ENCODE measurements at regions not wholly inside any gene's neighbourhood (a gene's known extent, or its start where the extent isn't known, plus 50 kb on each side); places are given as distances from the start of the nearest gene placed in this dataset.

DNA sequence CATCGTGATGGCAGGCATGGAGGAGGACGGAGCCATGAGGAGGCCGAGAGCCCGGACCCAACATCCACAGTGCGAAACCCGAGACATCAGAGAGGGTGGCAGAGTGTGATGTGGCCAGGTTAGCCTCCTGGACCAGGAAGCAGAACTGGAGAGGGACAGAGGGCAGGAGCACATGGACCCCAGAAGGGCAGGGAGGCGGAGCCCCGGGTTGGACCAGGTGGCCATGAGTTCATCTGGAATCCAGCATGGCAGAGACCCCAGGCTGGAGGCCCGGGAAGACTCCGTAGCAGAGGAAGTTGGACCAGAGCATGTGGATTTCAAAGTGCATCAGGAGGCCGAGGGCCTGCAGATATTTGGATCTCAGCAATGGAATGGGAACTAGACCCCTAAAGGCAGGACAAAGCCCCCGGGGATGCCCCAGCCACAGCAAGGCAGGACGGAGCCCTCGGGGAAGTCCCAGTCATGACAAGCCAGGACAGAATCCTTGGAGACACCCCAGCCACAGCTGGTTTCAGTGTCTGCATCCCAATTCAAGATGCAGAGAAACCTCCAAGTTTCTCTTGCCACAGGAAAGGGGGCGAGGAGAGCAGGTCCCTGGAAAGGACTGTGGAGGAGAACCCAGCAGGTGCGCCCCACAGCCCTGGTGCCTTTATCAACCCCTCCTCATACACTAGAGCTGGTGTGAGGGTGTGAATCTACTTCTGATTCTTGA lies 1393.4 kb downstream of the BRD1 start:
- H3K27ac ChIP-seq (ENCODE audit: low read length): no peak overlapping the region
- no peaks in the 10 kb centered on the region for H3K27me3 ChIP-seq (ENCODE audit: low read length)
- no peaks in the 10 kb centered on the region for H3K79me2 ChIP-seq (ENCODE audit: low read length)
- H3K9me2 ChIP-seq (replicated peaks; ENCODE audit: low read length): no peaks in the 10 kb centered on the region
- H4K20me1 ChIP-seq (ENCODE audit: low read length): no peaks in the 10 kb centered on the region
- no peaks in the 10 kb centered on the region for H3K9me3 ChIP-seq (ENCODE audit: low read length)
- no peak overlapping the region for H2AFZ ChIP-seq (ENCODE audit: low read length)
- ChIA-PET POLR2A (ENCODE audit: unreplicated experiment) (no interaction called here), CTCF (no interaction called here)
- no peaks in the 10 kb centered on the region for H3K4me1 ChIP-seq (ENCODE audit: insufficient read depth, low read length)
- H3K9ac ChIP-seq (ENCODE audit: low read length): no peak overlapping the region
- intact Hi-C loops (cut with micrococcal nuclease): no loop called here
- ATAC-seq (no peak), DNase-seq (no peak)
- no peak overlapping the region for H3K4me3 ChIP-seq (ENCODE audit: low read length)
- H3F3A ChIP-seq (ENCODE audit: low read length, unreplicated experiment): no peaks in the 10 kb centered on the region
- no TSS peak for BruUV-seq (replicated peaks)
- TF ChIP-seq EZH2phosphoT487 (IDR thresholded peaks at IDR 0.05; ENCODE audit: borderline replicate concordance, low read length): no peak
- TF ChIP-seq, protein P1, sequence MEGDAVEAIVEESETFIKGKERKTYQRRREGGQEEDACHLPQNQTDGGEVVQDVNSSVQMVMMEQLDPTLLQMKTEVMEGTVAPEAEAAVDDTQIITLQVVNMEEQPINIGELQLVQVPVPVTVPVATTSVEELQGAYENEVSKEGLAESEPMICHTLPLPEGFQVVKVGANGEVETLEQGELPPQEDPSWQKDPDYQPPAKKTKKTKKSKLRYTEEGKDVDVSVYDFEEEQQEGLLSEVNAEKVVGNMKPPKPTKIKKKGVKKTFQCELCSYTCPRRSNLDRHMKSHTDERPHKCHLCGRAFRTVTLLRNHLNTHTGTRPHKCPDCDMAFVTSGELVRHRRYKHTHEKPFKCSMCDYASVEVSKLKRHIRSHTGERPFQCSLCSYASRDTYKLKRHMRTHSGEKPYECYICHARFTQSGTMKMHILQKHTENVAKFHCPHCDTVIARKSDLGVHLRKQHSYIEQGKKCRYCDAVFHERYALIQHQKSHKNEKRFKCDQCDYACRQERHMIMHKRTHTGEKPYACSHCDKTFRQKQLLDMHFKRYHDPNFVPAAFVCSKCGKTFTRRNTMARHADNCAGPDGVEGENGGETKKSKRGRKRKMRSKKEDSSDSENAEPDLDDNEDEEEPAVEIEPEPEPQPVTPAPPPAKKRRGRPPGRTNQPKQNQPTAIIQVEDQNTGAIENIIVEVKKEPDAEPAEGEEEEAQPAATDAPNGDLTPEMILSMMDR (conservative IDR thresholded peaks at IDR 0.05; ENCODE audit: low read depth, low read length): no peak
- H3K36me3 ChIP-seq (ENCODE audit: low read depth, low read length): no peaks in the 10 kb centered on the region
- no peak overlapping the region for H3K4me2 ChIP-seq (ENCODE audit: low read length)

DNA sequence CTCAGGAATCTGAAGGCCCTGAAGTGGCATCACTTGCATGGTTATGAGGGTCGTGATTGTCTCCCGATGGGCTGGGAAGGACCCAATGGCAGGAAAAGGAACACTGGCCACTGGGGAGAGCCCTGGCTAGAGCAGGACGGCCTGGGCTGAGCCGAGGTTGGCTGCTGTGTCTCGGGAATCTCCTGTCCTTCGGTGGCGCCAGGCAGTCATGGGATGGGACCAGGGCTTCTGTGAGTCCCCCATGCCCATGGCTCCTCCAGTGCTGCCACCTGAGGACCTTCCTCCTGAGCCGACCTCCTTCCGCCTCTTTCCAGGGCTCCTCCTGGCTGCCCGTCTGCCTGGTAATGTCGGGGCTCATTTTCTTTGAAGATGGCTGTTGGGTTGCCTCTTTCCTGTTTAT lies 1394.0 kb downstream of the BRD1 start:
- H3K4me1 ChIP-seq (ENCODE audit: insufficient read depth, low read length): no peaks in the 10 kb centered on the region
- H3K27ac ChIP-seq (ENCODE audit: low read length): no peak overlapping the region
- TF ChIP-seq EZH2phosphoT487 (IDR thresholded peaks at IDR 0.05; ENCODE audit: borderline replicate concordance, low read length) (no peak), EZH2 (IDR thresholded peaks at IDR 0.05; ENCODE audit: low read length, unreplicated experiment) (no peak)
- TF ChIP-seq, protein P1 (conservative IDR thresholded peaks at IDR 0.05; ENCODE audit: low read depth, low read length): no peak
- no peaks in the 10 kb centered on the region for H3K9me2 ChIP-seq (replicated peaks; ENCODE audit: low read length)
- no peak overlapping the region for H2AFZ ChIP-seq (ENCODE audit: low read length)
- no peaks in the 10 kb centered on the region for H3F3A ChIP-seq (ENCODE audit: low read length, unreplicated experiment)
- POLR2A ChIA-PET (ENCODE audit: unreplicated experiment): no interaction called here
- intact Hi-C loops (cut with micrococcal nuclease): no loop called here
- H3K27me3 ChIP-seq (ENCODE audit: low read length): no peaks in the 10 kb centered on the region
- H3K9me3 ChIP-seq (ENCODE audit: low read length): no peaks in the 10 kb centered on the region
- H3K4me3 ChIP-seq (ENCODE audit: low read length): no peak overlapping the region
- no peak overlapping the region for H3K4me2 ChIP-seq (ENCODE audit: low read length)
- CTCF ChIA-PET: no interaction called here
- no peak overlapping the region for H3K9ac ChIP-seq (ENCODE audit: low read length)
- no TSS peak for BruUV-seq (replicated peaks)
- no peaks in the 10 kb centered on the region for H3K36me3 ChIP-seq (ENCODE audit: low read depth, low read length)
- no peaks in the 10 kb centered on the region for H4K20me1 ChIP-seq (ENCODE audit: low read length)
- H3K79me2 ChIP-seq (ENCODE audit: low read length): no peaks in the 10 kb centered on the region
- no peak for ATAC-seq
- DNase-seq: no peak

DNA sequence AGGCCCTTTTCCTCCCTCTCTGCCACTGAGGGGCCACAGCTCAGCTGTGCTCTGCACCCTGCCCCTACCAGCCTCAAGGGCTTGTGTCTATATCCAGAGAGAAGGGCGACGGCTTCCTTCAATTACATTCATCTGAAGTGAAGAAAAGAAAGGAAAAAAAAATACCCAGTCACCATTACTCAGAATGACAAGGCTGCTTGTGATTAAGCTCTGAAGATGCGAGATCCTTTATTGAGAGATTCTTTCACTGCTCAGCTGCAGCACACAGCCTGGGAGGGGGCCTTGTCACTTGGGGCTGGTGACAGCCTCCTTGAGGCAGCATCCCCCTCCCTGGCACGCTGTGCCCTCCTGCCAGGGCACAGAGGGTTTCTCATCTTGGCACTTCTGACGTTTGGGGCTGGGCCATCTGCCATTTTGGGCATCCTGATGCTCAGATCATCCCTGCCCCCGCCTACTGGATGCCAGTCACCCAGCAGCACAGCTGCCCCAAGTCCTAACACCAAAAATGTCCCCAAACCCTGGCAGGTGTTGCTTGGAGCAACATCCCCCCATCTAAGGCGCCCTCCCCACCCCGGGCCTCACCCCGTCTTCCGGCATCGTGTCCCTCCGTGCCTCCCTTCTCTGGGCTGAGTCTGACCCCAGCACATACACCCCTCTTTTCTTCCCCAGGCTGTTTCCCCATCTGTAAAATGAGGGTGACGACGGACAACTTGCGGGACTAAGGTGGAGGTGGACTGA lies 1394.7 kb downstream of the BRD1 start:
- ChIA-PET POLR2A (ENCODE audit: unreplicated experiment) (no interaction called here), CTCF (no interaction called here)
- TF ChIP-seq EZH2 (IDR thresholded peaks at IDR 0.05; ENCODE audit: low read length, unreplicated experiment) (no peak), EZH2phosphoT487 (IDR thresholded peaks at IDR 0.05; ENCODE audit: borderline replicate concordance, low read length) (no peak)
- TF ChIP-seq, protein P1 (conservative IDR thresholded peaks at IDR 0.05; ENCODE audit: low read depth, low read length): no peak
- no peaks in the 10 kb centered on the region for H4K20me1 ChIP-seq (ENCODE audit: low read length)
- no peak overlapping the region for H3K4me2 ChIP-seq (ENCODE audit: low read length)
- H3K9ac ChIP-seq (ENCODE audit: low read length): no peak overlapping the region
- H3F3A ChIP-seq (ENCODE audit: low read length, unreplicated experiment): no peaks in the 10 kb centered on the region
- no peaks in the 10 kb centered on the region for H3K9me3 ChIP-seq (ENCODE audit: low read length)
- H2AFZ ChIP-seq (ENCODE audit: low read length): no peak overlapping the region
- no peaks in the 10 kb centered on the region for H3K79me2 ChIP-seq (ENCODE audit: low read length)
- BruUV-seq (replicated peaks): no TSS peak
- H3K4me1 ChIP-seq (ENCODE audit: insufficient read depth, low read length): no peaks in the 10 kb centered on the region
- H3K9me2 ChIP-seq (replicated peaks; ENCODE audit: low read length): no peaks in the 10 kb centered on the region
- intact Hi-C loops (cut with micrococcal nuclease): no loop called here
- ATAC-seq: no peak
- no peaks in the 10 kb centered on the region for H3K36me3 ChIP-seq (ENCODE audit: low read depth, low read length)
- H3K27ac ChIP-seq (ENCODE audit: low read length): no peak overlapping the region
- no peak for DNase-seq
- no peak overlapping the region for H3K4me3 ChIP-seq (ENCODE audit: low read length)
- no peaks in the 10 kb centered on the region for H3K27me3 ChIP-seq (ENCODE audit: low read length)

Measured in PC-3 (cell line).